H9 (cell line): ENCODE measurements at regions not wholly inside any gene's neighbourhood (a gene's known extent, or its start where the extent isn't known, plus 50 kb on each side); places are given as distances from the start of the nearest gene placed in this dataset.

Experiments
- DNase-seq: peaks from one replicate; pipeline ENCODE4 v3.0.0-alpha.2; 2017
- H2AFZ ChIP-seq: one replicate; pipeline ENCODE4 v1.6.1; 2013; ENCODE audit warnings: mild to moderate bottlenecking, low read length, control low read depth, moderate library complexity
- H2AK5ac ChIP-seq: 2 replicates; pipeline ENCODE4 v1.6.1; 2013; ENCODE audit warnings: low read length, control low read depth, mixed read lengths; ENCODE audit not compliant: insufficient read length
- H2BK120ac ChIP-seq: one replicate; pipeline ENCODE4 v1.6.1; 2013; ENCODE audit warnings: low read depth, mild to moderate bottlenecking, low read length, control low read depth, inconsistent platforms; ENCODE audit not compliant: poor library complexity, severe bottlenecking
- H2BK12ac ChIP-seq: 2 replicates; pipeline ENCODE4 v1.6.1; 2013; ENCODE audit warnings: low read length, control low read depth, mixed read lengths, low read depth; ENCODE audit not compliant: insufficient read length
- H2BK15ac ChIP-seq: 2 replicates; pipeline ENCODE4 v1.6.1; 2013; ENCODE audit warnings: low read depth, low read length, control low read depth
- H2BK20ac ChIP-seq: one replicate; pipeline ENCODE4 v1.6.1; 2013; ENCODE audit warnings: low read depth, mild to moderate bottlenecking, low read length, control low read depth, inconsistent platforms; ENCODE audit not compliant: poor library complexity, severe bottlenecking
- H2BK5ac ChIP-seq: 2 replicates; pipeline ENCODE4 v1.6.1; 2013; ENCODE audit warnings: low read length, control low read depth, mixed read lengths; ENCODE audit not compliant: insufficient read length
- H3K14ac ChIP-seq: 2 replicates; pipeline ENCODE4 v1.6.1; 2013; ENCODE audit warnings: low read length, control low read depth; ENCODE audit not compliant: insufficient read depth
- H3K18ac ChIP-seq: 2 replicates; pipeline ENCODE4 v1.6.1; 2013; ENCODE audit warnings: low read depth, mild to moderate bottlenecking, mixed read lengths, low read length, control low read depth; ENCODE audit not compliant: insufficient read length
- H3K23ac ChIP-seq: 2 replicates; pipeline ENCODE4 v1.6.1; 2013; ENCODE audit warnings: low read length, control low read depth, mixed read lengths, low read depth; ENCODE audit not compliant: insufficient read length
- H3K23me2 ChIP-seq: 2 replicates; pipeline ENCODE4 v1.6.1; 2013; ENCODE audit warnings: low read depth, mild to moderate bottlenecking, mixed read lengths, low read length, control low read depth; ENCODE audit not compliant: insufficient read length, poor library complexity, severe bottlenecking
- H3K27ac ChIP-seq: 2 replicates; pipeline ENCODE4 v1.5.1; 2013; ENCODE audit warnings: low read length, control low read depth, mixed read lengths, low read depth; ENCODE audit not compliant: insufficient read length
- H3K27me3 ChIP-seq: 2 replicates; pipeline ENCODE4 v1.6.1; 2013; ENCODE audit warnings: low read length, control low read depth, inconsistent platforms; ENCODE audit not compliant: insufficient read depth
- H3K4ac ChIP-seq: 2 replicates; pipeline ENCODE4 v1.6.1; 2013; ENCODE audit warnings: low read depth, mild to moderate bottlenecking, control low read depth, inconsistent platforms, low read length, moderate library complexity
- H3K4me1 ChIP-seq: 2 replicates; pipeline ENCODE4 v1.6.1; 2013; ENCODE audit warnings: low read length, control low read depth, inconsistent platforms; ENCODE audit not compliant: insufficient read depth
- H3K4me2 ChIP-seq: 2 replicates; pipeline ENCODE4 v1.6.1; 2013; ENCODE audit warnings: low read length, control low read depth, mixed read lengths; ENCODE audit not compliant: insufficient read length, insufficient read depth
- H3K56ac ChIP-seq: 2 replicates; pipeline ENCODE4 v1.6.1; 2013; ENCODE audit warnings: low read depth, mild to moderate bottlenecking, mixed read lengths, low read length, control low read depth; ENCODE audit not compliant: insufficient read length
- H3K79me1 ChIP-seq: 2 replicates; pipeline ENCODE4 v1.6.1; 2013; ENCODE audit warnings: low read depth, mild to moderate bottlenecking, moderate library complexity, low read length, control low read depth, inconsistent platforms; ENCODE audit not compliant: insufficient read depth, poor library complexity, severe bottlenecking
- H3K79me2 ChIP-seq: 2 replicates; pipeline ENCODE4 v1.6.1; 2013; ENCODE audit warnings: low read length, control low read depth, inconsistent platforms; ENCODE audit not compliant: insufficient read depth
- H3K9ac ChIP-seq: 2 replicates; pipeline ENCODE4 v1.6.1; 2013; ENCODE audit warnings: low read length, control low read depth, mixed read lengths; ENCODE audit not compliant: insufficient read length; ENCODE audit errors: extremely low read depth
- H3K9me3 ChIP-seq: one replicate; pipeline ENCODE4 v1.6.1; 2013; ENCODE audit warnings: low read depth, low read length, inconsistent platforms; ENCODE audit not compliant: control insufficient read depth
- H3T11ph ChIP-seq: one replicate; pipeline ENCODE4 v1.6.1; 2013; ENCODE audit warnings: mild to moderate bottlenecking, low read length, control low read depth, inconsistent platforms
- H4K20me1 ChIP-seq: one replicate; pipeline ENCODE4 v1.6.1; 2013; ENCODE audit not compliant: control insufficient read depth, insufficient read length, insufficient read depth
- H4K5ac ChIP-seq: 2 replicates; pipeline ENCODE4 v1.6.1; 2013; ENCODE audit warnings: low read depth, mild to moderate bottlenecking, mixed read lengths, low read length, control low read depth; ENCODE audit not compliant: insufficient read length
- H4K8ac ChIP-seq: replicated peaks from 2 replicates; pipeline ENCODE4 v1.6.1; 2013; ENCODE audit warnings: low read length, control low read depth, mixed read lengths, low read depth; ENCODE audit not compliant: insufficient read length
- H4K91ac ChIP-seq: 2 replicates; pipeline ENCODE4 v1.6.1; 2013; ENCODE audit warnings: low read depth, mild to moderate bottlenecking, moderate library complexity, mixed read lengths, low read length, control low read depth; ENCODE audit not compliant: insufficient read length
- H3K27ac Mint-ChIP-seq, 3 experiments: 2 replicates in 2 of 3; 3 replicates in 1 of 3; pipeline ENCODE4 v1.8.0; 2020 to 2021; ENCODE audit warnings: mixed read lengths in 3 of 3, mild to moderate bottlenecking in 1 of 3, moderate library complexity in 1 of 3
- H3K27me3 Mint-ChIP-seq: 2 replicates; pipeline ENCODE4 v1.8.0; 2021; ENCODE audit warnings: low read depth, mild to moderate bottlenecking, moderate library complexity, mixed read lengths
- H3K36me3 Mint-ChIP-seq, 3 experiments: 2 replicates in 2 of 3; 3 replicates in 1 of 3; pipeline ENCODE4 v1.8.0; 2020 to 2021; ENCODE audit warnings: low read depth in 3 of 3, mixed read lengths in 3 of 3; ENCODE audit not compliant: insufficient read depth in 1 of 3
- H3K4me1 Mint-ChIP-seq, 2 experiments: 2 replicates each; pipeline ENCODE4 v1.8.0; 2020; ENCODE audit warnings: mixed read lengths in 2 of 2
- H3K4me3 Mint-ChIP-seq, 2 experiments: 2 replicates in 1 of 2; 3 replicates in 1 of 2; pipeline ENCODE4 v1.8.0; 2020 to 2021; ENCODE audit warnings: mild to moderate bottlenecking in 2 of 2, mixed read lengths in 2 of 2, moderate library complexity in 1 of 2
- H3K9me3 Mint-ChIP-seq, 2 experiments: 2 replicates in 1 of 2; 3 replicates in 1 of 2; pipeline ENCODE4 v1.8.0; 2020; ENCODE audit warnings: mild to moderate bottlenecking in 2 of 2, mixed read lengths in 2 of 2, moderate library complexity in 1 of 2
- CTCF ChIP-seq: fragments of 200-600 bp; sonication (generic); conservative IDR thresholded peaks from 3 replicates; pipeline ENCODE4 v1.8.0; 2021; ENCODE audit warnings: antibody characterized with exemption, mild to moderate bottlenecking
- WGBS: extraction: QIAGEN DNeasy Blood & Tissue Kit; methylation state at CpG from one replicate; pipeline ENCODE4 v1.1.7; 2013; ENCODE audit warnings: missing lambda C conversion rate, low lambda C conversion rate, mixed read lengths; ENCODE audit not compliant: insufficient read length; ENCODE audit errors: extremely low coverage; 5-methylcytosine and 5-hydroxymethylcytosine counted together

- Histone ChIP-seq H4K8ac (no peak overlapping the region), H3K4ac (no peak overlapping the region), H2AFZ (no peak overlapping the region), H2BK15ac (no peak overlapping the region), H3K23ac (no peak overlapping the region), H3T11ph (no peak overlapping the region), H3K56ac (no peak overlapping the region), H4K5ac (no peak overlapping the region), H4K20me1 (no peaks in the 10 kb centered on the region), H2BK120ac (no peak overlapping the region), H3K79me2 (0 out of 2 replicates have a peak, but pooled peaks cover 2% of the 10 kb centered on the region), H3K9ac (no peak overlapping the region), H3K79me1 (no peaks in the 10 kb centered on the region), H3K14ac (no peak overlapping the region), H4K91ac (no peak overlapping the region), H3K4me2 (no peak overlapping the region), H2BK12ac (no peak overlapping the region), H3K27ac (no peak overlapping the region), H3K4me1 (peaks cover 5% of the 10 kb centered on the region; the same call in 1 of the 2 replicates), H2AK5ac (no peak overlapping the region), H3K9me3 (no peaks in the 10 kb centered on the region), H2BK20ac (no peak overlapping the region), H3K27me3 (no peaks in the 10 kb centered on the region), H2BK5ac (no peak overlapping the region), H3K18ac (no peak overlapping the region), H3K23me2 (no peaks in the 10 kb centered on the region)
- DNase-seq, result no peak
- Mint-ChIP-seq H3K27me3 (no peaks in the 10 kb centered on the region), H3K36me3 (0 out of 7 replicates have a peak, but pooled peaks cover 0 to 2% (median 0%) of the 10 kb centered on the region in 3 experiments), H3K27ac (peak overlapping the region; percentile 30 to 89 (median 50); a peak in 6 of 7 replicates), H3K4me3 (no peak overlapping the region; a peak in 1 of 5 replicates), H3K9me3 (no peaks in the 10 kb centered on the region), H3K4me1 (peaks cover 37 to 40% of the 10 kb centered on the region in 2 experiments)
- TF ChIP-seq CTCF, result no peak
- WGBS, result no CpG with 5 or more reads among the region's 9 CpGs
These were observed 50.1 kb upstream of the TRPM3 start for GRCh38 chr9:71171517-71171916.
